ENCODE measurements at regions not wholly inside any gene's neighbourhood (a gene's known extent, or its start where the extent isn't known, plus 50 kb on each side); places are given as distances from the start of the nearest gene placed in this dataset.

DNA sequence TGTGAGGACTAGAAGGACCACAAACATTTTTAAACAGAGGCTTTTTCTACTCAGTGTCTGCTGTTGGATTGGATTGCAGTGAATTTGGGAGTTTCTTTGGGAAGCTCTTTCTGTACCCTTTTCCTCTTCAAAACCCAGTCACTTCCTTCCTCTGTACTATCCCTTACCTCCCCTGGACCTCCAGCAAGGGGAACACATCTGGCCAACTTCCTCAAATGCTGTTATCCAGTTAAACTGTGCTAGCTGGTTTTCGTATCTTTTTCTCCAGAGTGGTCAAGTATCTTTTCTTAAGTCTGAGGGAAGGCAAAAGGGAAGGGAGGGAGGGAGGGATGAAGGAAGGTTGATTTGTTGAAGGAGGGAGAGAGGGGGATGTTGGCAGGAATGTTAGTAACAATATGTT lies 99.2 kb upstream of the TNR start:
- TF ChIP-seq CTCF (conservative IDR thresholded peaks at IDR 0.05): no peak
- no CpG with 5 or more reads among the region's 1 CpG for WGBS (ENCODE audit: extremely low coverage, insufficient read length, low lambda C conversion rate)

More for the DNA sequence above, 99.2 kb upstream of the TNR start:
- no peak overlapping the region for H3T11ph ChIP-seq (ENCODE audit: low read length)
- H3K14ac ChIP-seq (ENCODE audit: insufficient read depth, low read length): no peak overlapping the region
- Mint-ChIP-seq H3K36me3 (ENCODE audit: insufficient read depth in 1 of 3, low read depth in 3 of 3) (no peaks in the 10 kb centered on the region), H3K4me3 (no peak overlapping the region), H3K27ac (no peak overlapping the region), H3K4me1 (peaks cover 35 to 36% of the 10 kb centered on the region in 2 experiments), H3K9me3 (no peaks in the 10 kb centered on the region), H3K27me3 (ENCODE audit: low read depth) (peaks cover 5% of the 10 kb centered on the region)
- no peak overlapping the region for H4K91ac ChIP-seq (ENCODE audit: insufficient read length, low read depth, low read length)
- no peaks in the 10 kb centered on the region for H3K9me3 ChIP-seq (ENCODE audit: control insufficient read depth, low read depth, low read length)
- H3K4me2 ChIP-seq (ENCODE audit: insufficient read depth, insufficient read length, low read length): no peak overlapping the region
- no peaks in the 10 kb centered on the region for H3K79me2 ChIP-seq (ENCODE audit: insufficient read depth, low read length)
- no peak overlapping the region for H2BK120ac ChIP-seq (ENCODE audit: low read depth, low read length, poor library complexity, severe bottlenecking)
- no peak overlapping the region for H4K8ac ChIP-seq (replicated peaks; ENCODE audit: insufficient read length, low read depth, low read length)
- H3K4ac ChIP-seq (ENCODE audit: low read depth, low read length): no peak overlapping the region
- no peak overlapping the region for H4K5ac ChIP-seq (ENCODE audit: insufficient read length, low read depth, low read length)
- H3K23me2 ChIP-seq (ENCODE audit: insufficient read length, low read depth, low read length, poor library complexity, severe bottlenecking): no peaks in the 10 kb centered on the region
- H2BK12ac ChIP-seq (ENCODE audit: insufficient read length, low read depth, low read length): no peak overlapping the region
- no peak overlapping the region for H3K56ac ChIP-seq (ENCODE audit: insufficient read length, low read depth, low read length)
- no peak overlapping the region for H3K9ac ChIP-seq (ENCODE audit: extremely low read depth, insufficient read length, low read length)
- H2AFZ ChIP-seq (ENCODE audit: low read length): no peak overlapping the region
- H3K23ac ChIP-seq (ENCODE audit: insufficient read length, low read depth, low read length): no peak overlapping the region
- H3K79me1 ChIP-seq (ENCODE audit: insufficient read depth, low read depth, low read length, poor library complexity, severe bottlenecking): no peaks in the 10 kb centered on the region
- no peaks in the 10 kb centered on the region for H4K20me1 ChIP-seq (ENCODE audit: control insufficient read depth, insufficient read depth, insufficient read length)
- DNase-seq: no peak
- H3K27ac ChIP-seq (ENCODE audit: insufficient read length, low read depth, low read length): no peak overlapping the region
- no peak overlapping the region for H2AK5ac ChIP-seq (ENCODE audit: insufficient read length, low read length)
- no peak overlapping the region for H2BK20ac ChIP-seq (ENCODE audit: low read depth, low read length, poor library complexity, severe bottlenecking)
- H2BK5ac ChIP-seq (ENCODE audit: insufficient read length, low read length): no peak overlapping the region
- H2BK15ac ChIP-seq (ENCODE audit: low read depth, low read length): no peak overlapping the region
- peaks cover 4% of the 10 kb centered on the region; the same call in 1 of the 2 replicates for H3K4me1 ChIP-seq (ENCODE audit: insufficient read depth, low read length)
- no peak overlapping the region for H3K18ac ChIP-seq (ENCODE audit: insufficient read length, low read depth, low read length)
- H3K27me3 ChIP-seq (ENCODE audit: insufficient read depth, low read length): no peaks in the 10 kb centered on the region

Measured in H9 (cell line).